GM20000 (cell line): ENCODE measurements at regions not wholly inside any gene's neighbourhood (a gene's known extent, or its start where the extent isn't known, plus 50 kb on each side); places are given as distances from the start of the nearest gene placed in this dataset.

Experiments
- DNase-seq: peaks from one replicate; pipeline ENCODE4 v3.0.0; 2012; ENCODE audit warnings: low spot score
- TF ChIP-seq, protein P1 (sequence below): IDR thresholded peaks from 2 replicates; pipeline ENCODE4 v1.5.1; 2012; ENCODE audit warnings: mild to moderate bottlenecking, control low read depth; ENCODE audit errors: extremely low read depth, missing control alignments

DNA sequence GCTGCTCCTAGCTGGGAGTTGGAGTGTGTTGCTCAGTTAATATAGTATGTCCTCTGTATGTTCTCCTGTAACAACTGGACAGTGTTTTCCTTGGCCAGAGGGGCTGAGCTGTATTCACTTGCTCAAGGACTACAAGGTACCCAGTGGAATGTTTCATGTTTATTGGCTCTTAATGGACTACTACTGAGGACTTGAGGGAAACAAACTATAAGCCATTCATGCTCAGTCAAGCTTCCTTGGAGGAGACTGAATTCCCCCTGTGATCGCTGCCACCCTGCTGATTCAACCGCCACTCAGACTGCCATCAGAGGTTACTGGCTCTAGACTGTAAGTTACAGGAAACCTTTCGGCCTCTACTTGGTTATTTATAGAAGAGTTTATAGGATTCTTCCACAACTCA is 166.6 kb downstream of the ZC3H11B start:
- no peak for DNase-seq
- TF ChIP-seq, protein P1, sequence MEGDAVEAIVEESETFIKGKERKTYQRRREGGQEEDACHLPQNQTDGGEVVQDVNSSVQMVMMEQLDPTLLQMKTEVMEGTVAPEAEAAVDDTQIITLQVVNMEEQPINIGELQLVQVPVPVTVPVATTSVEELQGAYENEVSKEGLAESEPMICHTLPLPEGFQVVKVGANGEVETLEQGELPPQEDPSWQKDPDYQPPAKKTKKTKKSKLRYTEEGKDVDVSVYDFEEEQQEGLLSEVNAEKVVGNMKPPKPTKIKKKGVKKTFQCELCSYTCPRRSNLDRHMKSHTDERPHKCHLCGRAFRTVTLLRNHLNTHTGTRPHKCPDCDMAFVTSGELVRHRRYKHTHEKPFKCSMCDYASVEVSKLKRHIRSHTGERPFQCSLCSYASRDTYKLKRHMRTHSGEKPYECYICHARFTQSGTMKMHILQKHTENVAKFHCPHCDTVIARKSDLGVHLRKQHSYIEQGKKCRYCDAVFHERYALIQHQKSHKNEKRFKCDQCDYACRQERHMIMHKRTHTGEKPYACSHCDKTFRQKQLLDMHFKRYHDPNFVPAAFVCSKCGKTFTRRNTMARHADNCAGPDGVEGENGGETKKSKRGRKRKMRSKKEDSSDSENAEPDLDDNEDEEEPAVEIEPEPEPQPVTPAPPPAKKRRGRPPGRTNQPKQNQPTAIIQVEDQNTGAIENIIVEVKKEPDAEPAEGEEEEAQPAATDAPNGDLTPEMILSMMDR: no peak

DNA sequence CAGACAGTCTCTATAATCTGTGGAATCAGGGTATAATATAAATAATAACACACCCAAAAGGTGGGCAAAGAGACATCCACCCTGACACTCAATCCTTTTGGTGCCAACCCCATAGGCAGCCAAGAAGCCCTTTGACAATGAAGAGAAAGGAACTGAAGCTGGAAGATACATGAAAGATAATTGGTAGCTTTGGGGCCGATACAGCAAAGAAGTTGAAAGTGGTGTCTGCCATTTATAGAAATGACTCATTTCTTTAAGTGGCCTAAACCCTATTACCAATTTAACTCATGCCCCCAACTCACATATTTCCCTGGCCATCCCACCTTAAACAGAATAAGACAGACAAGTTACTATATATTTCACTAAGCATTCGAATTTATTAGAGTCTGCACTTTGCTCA is 167.0 kb downstream of the ZC3H11B start:
- TF ChIP-seq, protein P1: no peak
- no peak for DNase-seq

DNA sequence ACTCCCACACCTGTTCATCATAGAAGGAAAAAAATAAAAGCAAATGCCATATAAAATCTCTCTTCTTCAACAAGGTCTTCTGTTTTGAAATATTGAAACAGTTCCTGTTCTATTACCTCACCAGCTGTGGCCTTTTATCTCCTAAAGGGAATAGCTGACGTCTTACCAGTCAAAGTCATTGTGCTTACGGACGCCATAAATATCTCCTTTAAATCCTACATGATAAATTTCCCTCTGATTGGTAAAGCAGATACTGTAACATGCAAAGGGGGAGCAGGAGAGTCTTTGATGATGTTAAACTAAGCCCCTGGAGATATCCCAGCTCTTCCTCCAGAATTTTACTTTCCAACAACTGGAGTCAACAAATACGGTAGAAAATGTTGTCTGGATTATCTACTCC is 168.4 kb downstream of the ZC3H11B start:
- TF ChIP-seq, protein P1: no peak
- no peak for DNase-seq

DNA sequence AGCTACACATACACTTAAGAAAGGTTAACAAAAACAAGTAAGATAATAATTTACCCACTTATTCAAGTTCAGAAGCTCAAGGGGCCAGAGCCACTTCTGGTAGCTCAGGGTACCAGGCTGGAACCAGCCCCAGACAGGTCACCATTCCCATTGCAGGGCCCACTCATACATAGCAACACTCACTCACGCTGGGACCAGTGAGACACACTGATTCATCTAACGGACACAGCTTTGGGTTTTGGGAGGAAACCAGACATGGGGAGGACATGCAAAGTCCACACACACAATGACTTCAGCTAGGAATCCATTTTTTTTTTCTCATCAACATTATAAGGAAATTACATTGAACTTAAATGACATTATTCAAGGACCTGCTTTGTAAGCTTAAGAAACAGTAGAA is 169.1 kb downstream of the ZC3H11B start:
- TF ChIP-seq, protein P1: no peak
- DNase-seq: no peak

DNA sequence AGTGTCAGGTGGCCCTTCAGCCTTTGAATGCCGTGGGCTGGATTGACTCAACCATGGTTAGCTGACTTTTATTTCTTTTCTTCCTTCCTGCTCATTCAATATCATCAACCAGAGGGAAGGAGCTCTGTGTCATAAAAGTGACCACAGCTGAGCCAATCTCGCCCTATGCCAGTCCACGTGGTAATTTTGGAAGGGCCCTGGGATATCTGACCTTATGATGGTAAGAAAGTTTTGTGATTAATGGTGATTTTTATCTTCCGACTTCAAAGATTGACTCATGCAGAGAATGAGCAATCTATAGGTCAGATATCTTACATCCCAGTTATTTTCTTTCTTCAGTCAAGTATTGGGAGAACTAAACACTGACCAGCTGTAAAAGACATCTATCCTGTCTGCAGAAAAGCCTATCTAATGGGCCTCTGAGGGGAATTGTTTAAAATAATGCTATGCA is 170.3 kb downstream of the ZC3H11B start:
- TF ChIP-seq, protein P1: no peak
- DNase-seq: no peak

DNA sequence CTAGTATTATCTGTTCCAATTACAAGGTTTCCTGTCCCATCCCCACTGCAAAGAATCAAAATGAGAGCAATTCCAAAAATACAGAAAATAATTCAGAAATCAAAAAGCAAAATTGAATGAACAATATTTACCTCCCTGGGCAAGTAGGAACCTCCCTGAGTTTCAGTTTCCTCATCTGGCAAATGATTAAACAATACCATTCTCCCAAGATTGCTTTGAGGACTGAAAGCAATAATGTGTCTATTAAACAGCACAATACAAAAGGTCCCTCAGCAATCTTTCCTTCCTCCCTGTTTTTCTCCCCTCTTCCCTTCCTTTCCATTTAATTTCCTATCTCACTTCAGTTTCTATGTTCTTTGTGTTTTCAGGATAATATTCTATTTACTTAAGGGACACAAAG is 171.0 kb downstream of the ZC3H11B start:
- no peak for DNase-seq
- TF ChIP-seq, protein P1: no peak

DNA sequence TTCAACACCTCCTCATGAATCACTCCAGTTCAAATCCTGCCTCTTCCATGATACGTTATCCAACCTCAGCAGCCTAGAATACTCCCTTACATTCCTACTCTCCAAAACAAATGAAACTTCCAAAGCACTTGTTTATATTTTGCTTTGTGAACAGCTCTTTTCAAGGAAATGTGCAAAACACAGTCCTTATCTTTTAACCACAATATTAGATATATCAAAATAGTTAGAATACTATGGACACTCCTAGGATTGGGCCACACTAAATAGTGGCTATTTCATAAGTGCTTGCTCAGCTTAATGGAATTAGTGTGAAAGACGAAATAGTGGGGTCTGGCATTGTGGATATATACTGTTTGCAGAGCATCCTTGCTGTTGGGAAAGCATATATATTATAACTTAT is 173.5 kb downstream of the ZC3H11B start:
- TF ChIP-seq, protein P1: no peak
- DNase-seq: no peak
